HG03025 (cell line): ENCODE measurements at regions not wholly inside any gene's neighbourhood (a gene's known extent, or its start where the extent isn't known, plus 50 kb on each side); places are given as distances from the start of the nearest gene placed in this dataset.

ENCODE experiments used
- ATAC-seq: cut with Tn5 transposase; IDR thresholded peaks from one replicate; pipeline ENCODE4 v1.9.1; 2021; ENCODE audit warnings: mild to moderate bottlenecking, moderate library complexity; ENCODE audit not compliant: unreplicated experiment, low FRiP score

DNA sequence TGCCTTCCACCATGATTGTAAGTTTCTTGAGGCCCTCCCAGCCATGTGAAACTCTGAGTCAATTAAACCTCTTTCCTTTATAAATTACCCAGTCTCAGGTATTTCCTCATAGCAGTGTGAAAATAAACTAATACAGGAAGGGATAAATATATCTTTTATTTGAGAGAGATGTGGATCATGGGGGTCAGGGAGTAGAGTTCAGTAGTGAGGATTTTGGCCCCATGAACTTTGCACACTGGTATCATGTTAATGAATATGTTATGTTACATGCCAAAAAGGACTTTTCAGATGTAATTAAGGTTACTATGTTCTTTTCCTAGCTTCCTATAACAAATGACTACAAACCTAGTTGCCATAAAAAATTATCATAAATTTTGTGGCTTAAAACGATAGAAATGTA, 1393.7 kb downstream of the DSC3 start:
- ATAC-seq: no peak

DNA sequence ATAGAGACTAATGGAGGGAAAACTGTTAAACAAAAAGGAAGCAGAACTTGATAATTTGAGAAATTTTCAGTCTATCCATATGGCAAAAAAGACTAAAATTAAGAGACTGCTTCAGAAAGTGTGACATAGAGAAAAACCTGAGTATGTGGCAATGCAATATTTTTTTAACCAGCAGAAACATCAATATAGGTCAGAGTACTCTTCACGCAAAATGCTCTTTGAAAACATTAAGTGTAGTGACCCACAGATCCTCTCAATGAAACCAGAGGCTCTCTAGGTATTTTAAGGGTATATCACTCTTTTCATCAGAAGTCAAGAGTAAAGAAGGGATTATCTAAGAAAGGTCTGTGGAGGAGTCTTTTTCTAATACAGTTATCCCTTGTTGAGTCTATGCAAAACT, 1394.8 kb downstream of the DSC3 start:
- no peak for ATAC-seq

DNA sequence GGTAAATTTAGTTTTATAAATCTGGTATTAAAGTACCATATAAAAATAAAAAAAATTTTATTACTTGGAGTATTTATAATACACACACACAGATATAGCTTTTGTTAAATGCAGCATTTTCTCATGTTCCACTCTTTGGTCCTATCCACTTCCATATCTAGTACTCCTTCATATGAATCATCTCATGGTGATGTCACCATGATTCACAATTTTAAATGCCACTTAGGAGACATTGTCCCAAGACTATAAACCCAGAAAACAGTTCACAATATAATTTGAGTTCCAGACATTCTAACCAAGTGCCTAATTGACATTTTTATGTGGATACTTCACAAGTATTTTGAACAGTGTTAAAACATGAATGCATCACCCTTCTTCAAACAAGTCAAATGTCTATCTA, 1398.3 kb downstream of the DSC3 start:
- ATAC-seq: no peak

DNA sequence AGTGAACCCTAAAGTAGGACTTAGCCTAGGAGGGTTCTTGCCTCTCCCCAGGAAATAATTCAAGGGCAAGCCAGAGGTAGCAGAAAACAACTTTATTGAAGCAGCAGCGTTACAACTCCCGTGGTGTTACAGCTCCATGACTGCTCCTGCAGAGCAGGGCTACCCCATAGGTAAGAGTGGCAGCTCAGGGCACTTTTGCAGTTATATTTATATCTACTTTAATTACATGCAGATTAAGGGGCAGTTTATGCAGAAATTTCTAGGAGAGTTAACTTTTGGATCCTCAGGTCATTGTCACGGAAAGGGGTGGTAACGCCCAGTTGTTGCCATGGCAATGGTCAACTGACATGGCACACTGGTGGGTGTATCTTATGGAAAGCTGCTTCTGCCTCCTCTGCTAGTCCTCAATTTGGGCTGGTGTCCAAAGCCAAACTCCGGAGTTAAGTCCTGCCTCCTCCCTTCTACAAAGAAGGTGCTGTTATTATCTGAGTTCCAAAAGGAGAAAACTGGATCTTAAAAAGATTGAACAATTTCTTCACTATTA, 1413.0 kb downstream of the DSC3 start:
- ATAC-seq: no peak

DNA sequence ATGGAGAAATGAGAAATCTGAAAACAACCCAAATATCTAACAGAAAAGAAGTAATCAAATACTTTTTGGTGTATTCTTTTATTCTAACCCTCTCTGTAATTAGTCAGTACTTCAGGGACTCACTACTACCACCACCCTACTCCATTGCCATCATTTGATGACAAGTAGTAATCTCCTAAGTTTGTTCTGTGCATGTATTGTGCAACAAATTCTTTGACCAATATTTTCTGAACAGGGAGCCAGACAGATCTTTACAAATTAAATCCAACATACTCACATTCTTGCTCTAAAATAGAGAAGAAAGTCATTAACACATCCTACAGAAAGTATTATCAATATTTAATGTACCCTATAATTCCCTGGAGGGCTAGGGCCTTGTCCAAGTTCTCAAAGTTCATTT, 1416.4 kb downstream of the DSC3 start:
- ATAC-seq: no peak

DNA sequence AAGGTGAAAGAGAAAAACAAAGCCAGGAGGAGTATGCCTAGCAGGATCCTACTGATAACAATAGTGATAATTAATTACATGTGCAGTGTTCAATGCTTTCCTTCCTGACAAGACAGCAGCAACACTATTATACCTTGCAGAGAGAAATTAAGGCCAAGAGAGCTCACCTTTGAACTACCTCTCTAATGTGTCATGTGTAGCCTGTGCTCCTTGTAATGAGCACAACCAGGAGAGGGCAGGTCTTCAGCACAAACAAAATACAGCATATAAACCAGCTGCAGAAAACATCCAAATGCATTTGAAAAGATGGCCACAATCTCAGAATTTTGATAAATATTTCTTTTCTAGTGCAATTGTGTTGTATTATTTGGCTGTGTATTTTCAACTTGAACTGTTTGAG, 1425.7 kb downstream of the DSC3 start:
- no peak for ATAC-seq

DNA sequence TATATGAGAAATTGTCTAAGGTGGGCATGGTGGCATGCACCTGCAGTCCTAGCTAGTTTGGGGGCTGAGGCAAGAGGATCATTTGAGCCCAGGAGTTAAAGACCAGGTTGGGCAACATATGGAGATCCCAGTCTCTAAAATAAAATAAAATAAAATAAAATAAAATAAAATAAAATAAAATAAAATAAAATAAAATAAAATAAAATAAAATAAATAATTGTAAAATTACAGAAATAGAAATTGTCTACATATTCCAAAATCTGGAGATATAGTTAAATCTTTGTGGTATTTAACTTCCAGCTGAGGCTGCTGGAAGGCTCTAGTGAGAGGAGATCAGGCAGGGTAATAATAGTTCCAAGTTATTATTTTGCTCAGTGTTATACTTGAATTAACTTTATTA, 1432.1 kb upstream of the CDH2 start:
- ATAC-seq: no peak

DNA sequence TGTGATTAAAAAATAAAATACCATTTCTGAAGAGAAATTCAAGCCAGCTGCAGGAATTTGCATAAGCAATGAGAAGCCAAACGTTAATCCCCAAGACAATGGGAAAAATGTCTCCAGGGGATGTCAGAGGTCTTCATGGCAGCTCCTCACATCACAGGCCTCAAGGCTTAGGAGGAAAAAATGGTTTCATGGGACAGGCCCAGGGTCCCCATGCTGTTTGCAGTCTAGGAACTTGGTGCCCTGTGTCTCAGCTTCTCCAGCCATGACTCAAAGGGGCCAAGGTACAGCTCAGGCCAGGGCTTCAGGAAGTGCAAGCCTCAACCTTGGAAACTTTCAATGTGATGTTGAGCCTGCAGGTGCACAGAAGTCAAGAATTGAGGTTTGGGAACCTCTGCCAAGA, 1428.4 kb upstream of the CDH2 start:
- ATAC-seq: no peak

DNA sequence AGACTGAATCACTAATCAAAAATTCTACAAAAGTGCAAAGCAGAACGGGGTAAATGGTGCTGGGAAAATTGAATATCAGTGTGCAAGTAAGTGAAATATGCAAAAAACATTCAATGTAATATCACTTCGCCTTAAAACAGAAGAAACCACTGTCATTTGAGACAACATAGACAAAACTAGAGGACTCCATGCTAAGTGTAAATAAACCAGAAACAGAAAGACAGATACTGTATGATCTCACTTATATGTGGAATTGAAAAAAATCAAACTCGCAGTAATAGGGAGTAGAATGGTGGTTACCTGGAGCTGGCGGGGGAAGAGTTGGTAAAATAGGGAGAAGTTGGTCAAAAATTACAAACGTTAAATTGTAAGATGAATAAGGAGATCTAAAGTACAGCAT, 1420.0 kb upstream of the CDH2 start:
- no peak for ATAC-seq

DNA sequence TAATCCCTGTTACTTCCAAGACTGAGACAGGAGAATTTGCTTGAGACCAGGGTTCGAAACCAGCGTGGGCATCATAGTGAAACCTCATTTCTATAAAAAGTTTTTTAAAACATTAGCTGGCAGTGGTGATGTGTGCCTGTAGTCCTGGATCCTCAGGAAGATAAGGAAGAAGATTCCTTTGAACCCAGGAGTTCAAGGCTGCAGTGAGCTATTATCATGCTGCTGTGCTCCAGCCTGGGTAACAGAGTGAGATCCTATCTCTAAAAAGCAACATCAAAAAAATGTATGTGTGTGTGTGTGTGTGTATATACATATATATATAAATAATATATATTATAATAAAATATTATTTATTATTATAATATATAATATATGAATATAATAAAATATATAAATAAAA, 1417.6 kb upstream of the CDH2 start:
- ATAC-seq: no peak

DNA sequence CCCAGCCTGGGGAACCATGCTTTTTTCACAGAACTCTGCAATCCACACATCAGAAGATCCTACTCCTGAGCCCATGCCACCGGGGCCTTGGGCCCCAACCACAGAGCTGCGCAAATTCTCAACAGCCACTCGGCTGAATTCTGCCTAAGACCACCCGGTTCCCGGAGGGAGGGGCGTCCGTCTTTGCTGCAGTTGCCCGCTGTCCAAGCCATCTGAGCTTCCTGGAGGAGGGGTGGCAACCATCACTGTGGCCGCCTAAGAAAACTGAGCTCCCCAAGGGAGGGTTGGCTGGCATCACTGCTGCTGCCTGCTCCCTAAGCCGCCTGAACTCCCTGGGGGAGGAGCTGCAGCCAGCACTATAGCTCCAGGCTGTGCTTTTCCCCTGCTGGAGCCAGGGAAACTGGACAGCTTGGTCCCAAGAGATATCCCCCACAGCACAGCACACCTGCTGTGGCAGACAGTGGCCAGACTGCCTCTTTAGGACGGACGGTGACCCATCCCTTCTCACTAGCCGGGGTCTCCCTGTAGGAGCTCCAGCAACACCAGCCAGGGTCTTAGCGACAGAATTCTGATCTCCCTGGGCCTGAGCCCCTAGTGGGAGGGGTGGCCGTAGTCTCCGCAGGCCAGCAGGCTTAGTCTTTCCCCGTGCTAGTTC, 1411.6 kb upstream of the CDH2 start:
- ATAC-seq: no peak

DNA sequence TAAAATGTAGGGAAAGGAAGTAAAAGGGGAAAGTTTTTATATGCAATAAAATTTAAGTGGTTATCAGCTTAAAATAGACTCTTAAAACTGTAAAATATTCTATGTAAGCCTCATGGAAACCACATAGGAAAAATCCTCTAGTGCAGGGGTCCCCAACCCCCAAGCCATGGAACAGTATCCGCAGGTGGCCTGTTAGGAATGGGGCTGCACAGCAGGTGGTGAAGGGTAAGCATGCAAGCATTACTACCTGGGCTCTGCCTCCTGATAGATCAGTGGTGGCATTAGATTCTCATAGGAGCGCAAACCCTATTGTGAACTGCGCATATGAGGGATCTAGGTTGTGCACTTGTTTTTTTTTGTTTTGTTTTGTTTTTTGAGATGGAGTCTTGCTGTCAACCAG, 1409.3 kb upstream of the CDH2 start:
- ATAC-seq: no peak

DNA sequence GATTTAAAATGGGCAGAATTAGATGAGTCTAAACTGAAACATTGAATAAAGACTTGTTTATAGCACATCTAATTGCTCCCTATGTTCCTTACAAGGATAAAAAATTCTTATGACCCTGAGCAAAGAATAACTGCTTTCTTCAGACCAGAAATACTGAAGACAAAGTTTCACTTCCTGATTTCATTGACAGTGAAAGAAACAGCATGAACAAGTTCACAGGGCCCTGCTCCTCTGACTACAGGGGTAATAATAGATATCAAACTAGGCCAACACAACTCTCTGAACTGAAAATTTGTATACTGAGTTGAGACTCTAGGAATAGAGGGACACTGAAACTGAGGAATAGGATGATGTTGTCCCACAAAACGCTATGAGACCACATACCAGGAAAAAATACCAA, 1383.3 kb upstream of the CDH2 start:
- peak; percentile 97 for ATAC-seq

DNA sequence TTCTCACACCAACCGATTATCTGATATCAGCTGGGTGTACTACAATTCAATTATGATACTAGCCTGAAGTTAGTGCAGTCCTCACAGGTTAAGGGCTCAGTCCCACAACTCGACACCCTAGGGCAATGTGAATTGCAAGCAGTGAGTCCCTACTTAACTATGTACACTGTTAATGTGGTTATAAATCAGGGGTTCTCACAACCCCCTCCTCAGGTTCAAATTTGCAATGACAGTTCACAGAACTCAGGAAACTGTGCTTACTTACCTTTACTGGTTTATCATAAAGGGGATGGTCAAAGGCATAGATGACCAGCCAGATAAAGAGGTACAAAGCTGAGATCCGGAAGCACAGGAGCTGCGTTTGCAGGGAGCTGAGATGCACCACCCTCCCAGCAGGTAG, 1379.1 kb upstream of the CDH2 start:
- no peak for ATAC-seq

DNA sequence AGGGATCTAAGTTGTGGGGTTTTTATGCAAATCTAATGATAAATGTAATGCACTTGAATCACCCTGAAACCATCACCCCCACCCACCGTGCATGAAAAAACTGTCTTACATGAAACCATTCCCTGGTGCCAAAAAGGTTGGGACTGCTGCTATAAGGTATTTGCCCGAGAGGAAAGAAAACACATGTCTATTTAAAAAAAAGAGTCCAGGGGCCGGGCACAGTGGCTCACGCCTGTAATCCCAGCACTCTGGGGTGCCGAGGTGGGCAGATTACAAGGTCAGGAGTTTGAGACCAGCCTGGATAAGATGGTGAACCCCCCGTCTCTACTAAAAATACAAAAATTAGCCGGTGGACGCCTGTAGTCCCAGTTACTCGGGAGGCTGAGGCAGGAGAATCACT, 1372.8 kb upstream of the CDH2 start:
- no peak for ATAC-seq

DNA sequence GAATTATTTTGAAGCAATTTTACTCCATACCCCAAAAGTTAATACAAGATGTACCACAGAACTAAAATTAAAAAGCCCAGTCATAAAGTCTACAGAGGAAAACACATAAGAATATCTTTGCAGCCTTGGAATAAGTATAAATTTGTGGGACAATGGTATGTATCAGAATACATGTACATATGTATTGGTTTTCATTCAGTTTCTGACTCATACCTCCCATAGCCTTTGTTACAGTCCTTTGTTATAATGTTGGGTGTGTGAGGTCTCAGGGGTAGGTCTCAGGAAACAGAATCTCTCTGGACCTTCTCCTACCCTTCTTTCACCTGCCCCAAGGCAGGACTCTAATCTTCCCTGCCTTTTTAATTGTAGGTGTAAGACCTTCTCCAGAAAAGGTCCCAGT, 1370.7 kb upstream of the CDH2 start:
- ATAC-seq: no peak

DNA sequence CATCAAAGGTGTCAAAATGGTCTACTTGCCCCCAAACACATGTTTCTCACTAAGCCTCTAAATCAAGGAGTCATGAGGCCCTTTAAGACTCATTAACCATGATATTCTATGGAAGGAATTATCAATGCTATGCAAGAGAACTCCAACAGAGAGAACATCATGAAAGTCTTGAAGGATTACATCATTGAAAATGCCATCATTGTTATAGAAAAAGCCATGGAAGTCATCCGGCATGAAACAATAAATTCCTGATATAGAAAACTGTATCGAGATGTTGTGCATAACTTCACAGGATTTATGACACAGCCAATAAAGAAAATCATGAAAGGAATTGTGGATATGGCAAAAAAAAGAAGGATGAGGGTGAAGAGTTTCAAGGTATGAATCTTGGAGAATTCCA, 1363.6 kb upstream of the CDH2 start:
- ATAC-seq: no peak

DNA sequence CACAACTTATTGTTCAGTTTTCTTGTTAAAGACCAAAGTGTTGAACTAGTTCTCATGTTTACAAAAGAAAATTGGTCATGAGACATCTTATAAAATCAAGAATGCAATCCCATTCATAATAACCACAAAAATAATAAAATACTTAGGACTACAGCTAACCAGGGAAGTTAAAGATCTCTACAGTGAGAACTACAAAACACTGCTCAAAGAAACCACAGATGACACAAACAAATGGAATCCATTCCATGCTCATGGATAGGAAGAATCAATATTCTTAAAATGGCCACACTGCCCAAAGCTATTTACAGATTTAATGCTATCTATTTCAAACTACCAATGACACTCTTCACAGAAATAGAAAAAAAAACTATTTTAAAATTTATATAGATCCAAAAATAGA, 1354.8 kb upstream of the CDH2 start:
- ATAC-seq: no peak

DNA sequence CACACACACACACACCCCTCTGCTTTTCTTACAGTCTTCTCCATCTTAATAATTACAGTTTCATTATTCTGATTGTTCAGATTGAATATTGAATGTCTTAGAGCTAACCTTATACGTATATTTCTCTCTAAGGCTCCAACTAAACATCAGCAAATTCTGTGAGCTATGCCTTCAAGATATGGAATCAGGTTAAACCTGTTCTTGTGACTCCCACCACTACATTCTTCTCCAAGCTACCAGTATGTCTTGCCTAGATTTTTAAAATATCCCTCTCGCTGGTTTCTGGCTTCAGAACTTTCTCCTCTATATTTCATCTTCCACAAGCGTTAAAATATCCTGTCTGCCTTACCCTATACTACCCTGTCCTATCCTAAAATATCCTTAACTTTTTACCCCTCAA, 1346.4 kb upstream of the CDH2 start:
- ATAC-seq: no peak

DNA sequence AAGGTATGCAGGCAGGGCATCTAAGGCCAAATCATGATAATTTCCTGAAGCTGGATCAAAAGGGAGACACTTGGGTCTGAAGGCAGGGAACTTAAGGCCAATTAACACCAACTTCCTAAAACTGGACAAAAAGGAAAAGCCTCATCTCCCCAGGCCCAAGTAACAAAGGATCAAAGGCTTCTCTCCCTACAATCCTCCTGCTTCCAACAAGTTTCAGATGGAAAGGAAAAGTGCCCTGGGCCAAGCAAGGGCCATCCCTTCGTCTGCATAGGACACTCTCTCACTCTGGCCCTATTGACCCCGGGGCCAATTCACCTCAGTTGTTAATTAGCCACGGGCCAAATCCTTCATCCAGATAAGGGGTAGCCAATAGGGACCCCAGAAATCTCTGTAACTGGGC, 1335.8 kb upstream of the CDH2 start:
- no peak for ATAC-seq

DNA sequence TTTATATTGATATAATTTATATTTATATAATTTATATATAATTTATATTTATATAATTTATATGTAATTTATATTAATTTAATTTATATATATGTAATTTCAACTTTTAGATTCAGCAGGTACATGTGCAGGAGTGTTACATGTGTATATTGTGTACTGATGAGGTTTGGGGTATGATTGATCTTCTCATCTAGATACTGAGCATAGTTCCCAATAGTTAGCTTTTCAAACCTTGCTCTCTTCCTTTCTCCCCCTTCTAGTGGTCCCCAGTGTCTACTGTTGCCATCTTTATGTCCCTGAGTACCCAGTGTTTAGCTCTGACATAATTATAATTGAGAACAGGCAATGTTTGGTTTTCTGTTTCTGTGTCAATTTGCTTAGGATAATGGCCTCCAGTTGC, 1335.3 kb upstream of the CDH2 start:
- no peak for ATAC-seq

DNA sequence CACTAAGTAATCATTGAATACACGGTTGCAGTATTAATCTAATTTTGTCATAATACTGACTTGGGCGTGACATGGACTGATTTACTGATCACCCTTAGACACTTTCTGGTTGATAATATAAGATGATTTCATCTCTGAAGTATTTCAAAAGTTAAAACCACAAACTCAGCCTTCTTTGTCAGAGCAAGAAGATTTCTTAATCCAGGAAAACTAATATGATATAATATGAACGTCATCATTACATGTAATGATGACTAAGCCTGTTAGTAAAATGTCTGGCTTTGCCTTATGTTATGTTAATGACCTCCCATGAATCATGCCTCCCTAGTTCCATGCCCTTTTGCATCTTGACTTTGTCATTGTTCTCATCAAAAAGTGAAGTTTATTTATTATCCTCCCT, 1325.0 kb upstream of the CDH2 start:
- ATAC-seq: no peak

DNA sequence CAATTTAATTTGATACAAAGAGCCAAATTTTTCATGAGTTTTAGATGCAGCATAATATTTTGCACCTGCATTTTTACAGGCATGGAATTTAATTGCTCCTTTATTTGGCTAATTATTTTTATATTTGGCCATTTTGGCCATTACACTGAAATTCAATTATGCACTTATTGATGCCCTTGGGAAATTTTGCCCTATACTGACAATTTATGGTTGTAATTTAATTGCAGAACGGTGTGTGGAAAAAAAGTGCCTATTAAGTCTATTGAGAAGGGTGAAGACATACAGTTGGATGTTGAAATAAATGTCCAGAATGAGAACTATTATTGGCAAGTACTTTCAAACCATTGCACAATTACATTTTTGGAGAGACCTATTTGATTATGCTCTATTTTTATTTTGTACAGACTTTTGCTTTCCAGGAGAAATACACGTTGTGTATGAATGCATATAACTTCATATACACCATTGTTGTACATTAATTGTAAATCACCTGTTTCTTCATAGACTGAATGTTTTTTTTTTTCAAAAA, 1319.3 kb upstream of the CDH2 start:
- no peak for ATAC-seq
